Lower lobe of right lung (tissue), 2 donors: ENCODE measurements at regions not wholly inside any gene's neighbourhood (a gene's known extent, or its start where the extent isn't known, plus 50 kb on each side); places are given as distances from the start of the nearest gene placed in this dataset.
"Not testable (repeated sequence)": the region's sequence is repeated elsewhere in the genome, so short reads cannot be mapped to it uniquely, and the experiment has no call there.

Experiments used
- ATAC-seq, 2 donors: fragments of 200-7000 bp; cut with Tn5 transposase; one replicate each; pipeline ENCODE4 v1.9.1; 2020 to 2022; ENCODE audit warnings: mild to moderate bottlenecking in 2 of 2, moderate library complexity in 2 of 2
- DNase-seq: peaks from one replicate; pipeline ENCODE4 v3.0.0-alpha.2; 2020
- H3K27ac ChIP-seq: fragments of 200-600 bp; one replicate; pipeline ENCODE4 v1.8.0; 2022
- H3K27me3 ChIP-seq: fragments of 200-600 bp; one replicate; pipeline ENCODE4 v1.8.0; 2022; ENCODE audit warnings: low read depth
- H3K36me3 ChIP-seq: fragments of 200-600 bp; one replicate; pipeline ENCODE4 v1.8.0; 2022; ENCODE audit warnings: mild to moderate bottlenecking
- H3K4me1 ChIP-seq: fragments of 200-600 bp; one replicate; pipeline ENCODE4 v1.8.0; 2022
- H3K4me3 ChIP-seq: fragments of 200-600 bp; one replicate; pipeline ENCODE4 v1.8.0; 2022; ENCODE audit warnings: mild to moderate bottlenecking
- H3K9me3 ChIP-seq: fragments of 200-600 bp; one replicate; pipeline ENCODE4 v1.8.0; 2022
- intact Hi-C: fragments of 100-400 bp; cut with DNase I; formaldehyde crosslinking; loops from one replicate; pipeline ENCODE4 v1.11.0; 2022
- TF ChIP-seq, protein P1 (sequence below): fragments of 200-600 bp; IDR thresholded peaks from one replicate; pipeline ENCODE4 v1.8.0; 2022; ENCODE audit warnings: antibody characterized with exemption, mild to moderate bottlenecking
- donor health status: DM: no; HTN: yes; CAD: no; lungs with severe emphysema.

DNA sequence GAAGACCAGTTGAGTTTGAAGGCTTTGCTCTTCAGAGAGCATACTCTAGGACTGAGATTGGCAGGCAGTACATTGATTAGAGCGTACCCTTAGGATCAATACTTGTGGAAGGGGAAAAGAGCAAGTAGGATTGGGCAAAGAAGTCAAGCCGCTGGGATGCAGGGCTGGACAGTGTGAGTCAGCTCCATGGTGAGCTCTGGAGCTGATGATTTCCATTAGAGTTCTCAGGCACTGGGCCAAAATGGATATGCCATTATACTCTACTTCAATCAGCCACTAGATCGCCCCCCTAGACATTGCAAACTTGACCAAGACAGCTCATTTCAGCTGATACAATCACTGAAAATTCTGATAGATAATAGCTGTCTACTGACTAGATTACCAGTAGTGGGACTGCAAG lies 432.7 kb upstream of the ALCAM start:
- no peaks in the 10 kb centered on the region for H3K36me3 ChIP-seq
- ATAC-seq, result no peak
- no peaks in the 10 kb centered on the region for H3K27me3 ChIP-seq
- intact Hi-C loops, result no loop called here
- TF ChIP-seq, protein P1, sequence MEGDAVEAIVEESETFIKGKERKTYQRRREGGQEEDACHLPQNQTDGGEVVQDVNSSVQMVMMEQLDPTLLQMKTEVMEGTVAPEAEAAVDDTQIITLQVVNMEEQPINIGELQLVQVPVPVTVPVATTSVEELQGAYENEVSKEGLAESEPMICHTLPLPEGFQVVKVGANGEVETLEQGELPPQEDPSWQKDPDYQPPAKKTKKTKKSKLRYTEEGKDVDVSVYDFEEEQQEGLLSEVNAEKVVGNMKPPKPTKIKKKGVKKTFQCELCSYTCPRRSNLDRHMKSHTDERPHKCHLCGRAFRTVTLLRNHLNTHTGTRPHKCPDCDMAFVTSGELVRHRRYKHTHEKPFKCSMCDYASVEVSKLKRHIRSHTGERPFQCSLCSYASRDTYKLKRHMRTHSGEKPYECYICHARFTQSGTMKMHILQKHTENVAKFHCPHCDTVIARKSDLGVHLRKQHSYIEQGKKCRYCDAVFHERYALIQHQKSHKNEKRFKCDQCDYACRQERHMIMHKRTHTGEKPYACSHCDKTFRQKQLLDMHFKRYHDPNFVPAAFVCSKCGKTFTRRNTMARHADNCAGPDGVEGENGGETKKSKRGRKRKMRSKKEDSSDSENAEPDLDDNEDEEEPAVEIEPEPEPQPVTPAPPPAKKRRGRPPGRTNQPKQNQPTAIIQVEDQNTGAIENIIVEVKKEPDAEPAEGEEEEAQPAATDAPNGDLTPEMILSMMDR, result no peak
- no peak overlapping the region for H3K4me3 ChIP-seq
- no peak overlapping the region for H3K27ac ChIP-seq
- H3K4me1 ChIP-seq, result no peaks in the 10 kb centered on the region
- no peak for DNase-seq
- no peaks in the 10 kb centered on the region for H3K9me3 ChIP-seq

DNA sequence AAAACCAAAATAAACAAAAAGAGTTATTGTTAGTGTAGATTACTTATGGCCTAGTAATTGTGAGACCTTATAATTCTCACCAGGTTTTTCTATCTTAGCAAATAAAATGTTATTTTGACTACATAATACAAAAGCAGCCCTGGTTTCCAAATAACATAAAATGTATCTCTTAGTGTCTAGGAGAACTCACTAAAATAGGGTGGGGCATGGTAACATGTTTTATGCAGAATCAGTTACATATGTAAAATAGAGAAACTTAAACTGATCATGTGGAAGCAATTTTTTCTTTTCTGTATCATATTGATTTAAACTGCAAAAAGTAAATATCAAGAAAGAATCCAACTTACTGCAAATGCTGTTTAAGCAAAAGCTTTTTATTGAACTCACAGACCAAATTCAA lies 431.1 kb upstream of the ALCAM start:
- no peak for DNase-seq

DNA sequence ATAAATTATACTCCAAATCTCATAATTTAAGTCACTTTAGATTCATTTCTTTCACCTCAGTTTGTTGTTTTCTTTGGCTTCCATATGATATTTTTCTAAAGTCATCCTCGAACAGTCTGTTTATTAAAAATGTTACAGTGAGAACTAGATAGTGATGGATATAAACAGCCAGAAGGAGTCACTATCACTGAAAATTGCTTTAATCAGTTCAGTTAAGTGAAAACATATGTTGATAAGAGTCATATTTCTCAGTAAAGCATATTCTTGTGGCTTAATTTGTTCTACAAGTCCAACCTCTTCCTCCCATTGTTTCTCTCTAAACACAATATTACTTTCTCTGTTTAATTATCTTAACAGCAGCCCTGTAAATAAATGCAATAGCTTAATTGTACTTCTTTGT lies 427.5 kb upstream of the ALCAM start:
- no peaks in the 10 kb centered on the region for H3K27me3 ChIP-seq
- TF ChIP-seq, protein P1, result no peak
- no peak overlapping the region for H3K4me3 ChIP-seq
- no peaks in the 10 kb centered on the region for H3K4me1 ChIP-seq
- H3K9me3 ChIP-seq, result no peaks in the 10 kb centered on the region
- ATAC-seq, result no peak
- intact Hi-C loops, result no loop called here
- no peaks in the 10 kb centered on the region for H3K36me3 ChIP-seq
- no peak overlapping the region for H3K27ac ChIP-seq
- no peak for DNase-seq

More for the DNA sequence above, 431.1 kb upstream of the ALCAM start:
- ATAC-seq, result no peak
- H3K27ac ChIP-seq, result no peak overlapping the region
- H3K4me1 ChIP-seq, result no peaks in the 10 kb centered on the region
- H3K9me3 ChIP-seq, result no peaks in the 10 kb centered on the region
- H3K4me3 ChIP-seq, result no peak overlapping the region
- no peaks in the 10 kb centered on the region for H3K36me3 ChIP-seq
- TF ChIP-seq, protein P1, result no peak
- no peaks in the 10 kb centered on the region for H3K27me3 ChIP-seq
- intact Hi-C loops, result no loop called here

DNA sequence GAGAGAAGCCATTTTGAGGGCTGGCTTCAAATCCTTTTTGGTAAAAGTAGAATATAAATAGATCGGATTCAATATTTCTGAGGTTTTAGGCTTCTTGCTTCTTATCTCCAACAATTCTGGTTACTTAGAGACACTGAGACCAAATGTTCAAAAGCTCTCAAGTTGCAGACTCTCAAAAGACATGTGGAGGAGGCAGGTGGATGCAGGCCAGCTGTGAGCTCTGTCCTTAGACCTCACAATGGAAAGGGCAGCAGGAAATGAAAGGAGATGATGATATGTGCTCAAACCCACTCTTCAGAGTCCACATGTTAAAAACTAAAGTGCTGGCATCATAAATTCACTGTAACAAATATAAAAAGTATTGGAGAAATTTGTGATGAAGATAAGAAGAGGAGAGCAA lies 424.9 kb upstream of the ALCAM start:
- DNase-seq (no peak), ATAC-seq (peak in 1 of 2 donors; percentile 47)
- no peaks in the 10 kb centered on the region for H3K36me3 ChIP-seq
- H3K4me1 ChIP-seq, result no peaks in the 10 kb centered on the region
- H3K27me3 ChIP-seq, result no peaks in the 10 kb centered on the region
- H3K27ac ChIP-seq, result no peak overlapping the region
- no peaks in the 10 kb centered on the region for H3K9me3 ChIP-seq
- H3K4me3 ChIP-seq, result no peak overlapping the region
- TF ChIP-seq, protein P1, result no peak
- intact Hi-C loops, result no loop called here

DNA sequence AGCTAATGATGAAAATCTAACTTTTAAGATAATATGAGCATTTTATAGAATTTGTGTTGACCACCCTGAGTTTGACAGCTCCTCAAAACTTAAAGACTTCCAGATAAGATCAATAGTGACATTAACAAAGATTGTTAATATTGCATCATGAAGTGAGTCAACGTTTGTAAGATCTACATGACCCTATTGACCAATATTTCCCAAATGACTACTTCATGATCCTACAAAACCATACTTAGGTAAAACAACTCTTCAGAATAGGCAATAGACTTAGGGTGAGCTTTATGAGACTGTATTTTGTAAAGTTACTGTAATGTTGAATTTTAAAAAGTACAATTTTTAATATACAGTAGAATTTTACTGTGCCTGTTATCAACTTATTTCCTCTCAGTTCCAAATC lies 422.7 kb upstream of the ALCAM start:
- ATAC-seq (no peak), DNase-seq (no peak)
- no peaks in the 10 kb centered on the region for H3K36me3 ChIP-seq
- no peaks in the 10 kb centered on the region for H3K9me3 ChIP-seq
- intact Hi-C loops, result no loop called here
- H3K27ac ChIP-seq, result no peak overlapping the region
- H3K4me3 ChIP-seq, result no peak overlapping the region
- TF ChIP-seq, protein P1, result no peak
- no peaks in the 10 kb centered on the region for H3K4me1 ChIP-seq
- H3K27me3 ChIP-seq, result no peaks in the 10 kb centered on the region

DNA sequence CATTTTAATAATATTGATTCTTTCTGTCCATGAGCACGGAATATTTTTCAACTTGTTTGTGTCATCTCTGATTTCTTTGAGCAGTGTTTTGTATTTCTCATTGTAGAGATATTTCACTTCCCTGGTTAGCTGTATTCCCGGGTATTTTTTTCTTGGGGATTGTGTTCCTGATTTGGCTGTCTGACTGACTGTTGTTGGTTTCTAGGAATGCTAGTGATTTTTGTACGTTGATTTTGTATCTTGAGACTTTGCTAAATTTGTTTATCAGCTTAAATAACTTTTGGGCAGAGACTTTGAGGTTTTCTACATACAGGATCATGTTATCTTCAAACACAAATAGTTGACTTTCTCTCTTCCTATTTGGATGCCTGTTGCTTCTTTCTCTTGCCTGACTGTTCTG lies 418.8 kb upstream of the ALCAM start:
- Histone ChIP-seq H3K4me3 (no peak overlapping the region), H3K36me3 (no peaks in the 10 kb centered on the region), H3K9me3 (no peaks in the 10 kb centered on the region), H3K27ac (no peak overlapping the region), H3K27me3 (no peaks in the 10 kb centered on the region), H3K4me1 (no peaks in the 10 kb centered on the region)
- DNase-seq (no peak), ATAC-seq (no peak)
- intact Hi-C loops, result no loop called here
- TF ChIP-seq, protein P1, result no peak

DNA sequence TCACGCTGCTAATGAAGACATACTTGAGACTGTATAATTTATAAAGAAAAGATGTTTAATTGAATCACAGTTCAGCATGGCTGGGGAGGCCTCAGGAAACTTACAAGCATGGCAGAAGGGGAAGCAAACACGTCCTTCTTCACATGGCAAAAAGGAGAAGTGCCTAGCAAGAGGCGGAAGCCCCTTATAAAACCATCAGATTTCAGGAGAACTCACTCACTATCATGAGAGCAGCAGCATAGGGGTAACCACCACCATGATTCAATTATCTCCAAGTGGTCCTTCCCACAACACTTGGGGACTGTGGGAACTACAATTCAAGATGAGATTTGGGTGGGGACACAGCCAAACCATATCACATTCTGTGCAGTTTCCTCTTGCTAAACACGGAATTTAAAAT lies 416.9 kb upstream of the ALCAM start:
- intact Hi-C loops, H3K27ac ChIP-seq, H3K36me3 ChIP-seq, H3K27me3 ChIP-seq, H3K4me3 ChIP-seq, H3K9me3 ChIP-seq, DNase-seq, H3K4me1 ChIP-seq, ATAC-seq: not testable (repeated sequence)
